ENCODE measurements at regions not wholly inside any gene's neighbourhood (a gene's known extent, or its start where the extent isn't known, plus 50 kb on each side); places are given as distances from the start of the nearest gene placed in this dataset.

DNA sequence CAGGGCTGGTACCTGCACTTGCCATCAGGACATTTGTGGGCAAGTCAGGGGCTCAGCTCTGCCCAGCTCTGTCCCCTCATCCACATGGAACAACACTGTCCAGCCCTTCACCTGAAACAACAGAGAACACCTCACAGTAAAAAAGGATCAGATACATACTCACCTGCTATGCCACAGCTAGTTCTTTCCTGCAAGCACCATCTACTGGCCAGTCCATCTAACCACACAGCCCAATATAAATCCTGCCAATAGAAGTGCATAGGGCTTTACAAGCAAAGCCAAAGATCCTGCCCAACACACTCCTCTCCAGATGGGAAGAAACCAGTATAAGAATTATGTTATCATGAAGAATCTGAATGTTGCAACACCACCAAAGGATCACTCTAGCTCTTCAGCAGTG lies 52.2 kb upstream of the GALNT13 start:
- intact Hi-C loops (cut with micrococcal nuclease) = no loop called here
- no peak overlapping the region for H3K4me3 ChIP-seq

More for the DNA sequence above, 52.2 kb upstream of the GALNT13 start:
- Histone ChIP-seq H3K36me3 (no peaks in the 10 kb centered on the region), H3K9me3 (replicated peaks) (peaks cover 9% of the 10 kb centered on the region), H3K27ac (replicated peaks) (no peak overlapping the region), H3K27me3 (ENCODE audit: low read depth) (no peaks in the 10 kb centered on the region), H3K4me1 (no peaks in the 10 kb centered on the region)
- DNase-seq = no peak
- TF ChIP-seq, protein P1, sequence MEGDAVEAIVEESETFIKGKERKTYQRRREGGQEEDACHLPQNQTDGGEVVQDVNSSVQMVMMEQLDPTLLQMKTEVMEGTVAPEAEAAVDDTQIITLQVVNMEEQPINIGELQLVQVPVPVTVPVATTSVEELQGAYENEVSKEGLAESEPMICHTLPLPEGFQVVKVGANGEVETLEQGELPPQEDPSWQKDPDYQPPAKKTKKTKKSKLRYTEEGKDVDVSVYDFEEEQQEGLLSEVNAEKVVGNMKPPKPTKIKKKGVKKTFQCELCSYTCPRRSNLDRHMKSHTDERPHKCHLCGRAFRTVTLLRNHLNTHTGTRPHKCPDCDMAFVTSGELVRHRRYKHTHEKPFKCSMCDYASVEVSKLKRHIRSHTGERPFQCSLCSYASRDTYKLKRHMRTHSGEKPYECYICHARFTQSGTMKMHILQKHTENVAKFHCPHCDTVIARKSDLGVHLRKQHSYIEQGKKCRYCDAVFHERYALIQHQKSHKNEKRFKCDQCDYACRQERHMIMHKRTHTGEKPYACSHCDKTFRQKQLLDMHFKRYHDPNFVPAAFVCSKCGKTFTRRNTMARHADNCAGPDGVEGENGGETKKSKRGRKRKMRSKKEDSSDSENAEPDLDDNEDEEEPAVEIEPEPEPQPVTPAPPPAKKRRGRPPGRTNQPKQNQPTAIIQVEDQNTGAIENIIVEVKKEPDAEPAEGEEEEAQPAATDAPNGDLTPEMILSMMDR (IDR thresholded peaks at IDR 0.05; ENCODE audit: borderline replicate concordance) = no peak
